SH-SY5Y (cell line): ENCODE measurements at regions not wholly inside any gene's neighbourhood (a gene's known extent, or its start where the extent isn't known, plus 50 kb on each side); places are given as distances from the start of the nearest gene placed in this dataset.

ENCODE experiments used
- GATA2 ChIP-seq: IDR thresholded peaks from 2 replicates; pipeline ENCODE4 v1.6.1; 2011; ENCODE audit warnings: mild to moderate bottlenecking, low read depth, low read length
- GATA3 ChIP-seq: IDR thresholded peaks from 2 replicates; pipeline ENCODE4 v1.6.1; 2011; ENCODE audit warnings: low read depth, mild to moderate bottlenecking, low read length, moderate library complexity

GRCh38 chr4:104859601-104860237 is 287.0 kb upstream of the TET2 start:
- TF ChIP-seq GATA3 (no peak), GATA2 (no peak)
